Thymus (tissue), 11 donors: ENCODE measurements at regions not wholly inside any gene's neighbourhood (a gene's known extent, or its start where the extent isn't known, plus 50 kb on each side); places are given as distances from the start of the nearest gene placed in this dataset.
A peak's percentile ranks its signal among the peaks of the same experiment; 100 is the strongest.

Experiments
- DNase-seq, 9 donors: peaks; one replicate each; pipeline ENCODE4 v3.0.0-alpha.2; 2013; ENCODE audit warnings: low spot score in 9 of 9, low read depth in 6 of 9, missing footprints in 1 of 9
- H3K27ac ChIP-seq, 2 donors: one replicate each; pipeline ENCODE4 v1.5.1; 2013; ENCODE audit warnings: control low read depth in 1 of 2, low read depth in 1 of 2, low read length in 1 of 2, mild to moderate bottlenecking in 1 of 2, moderate library complexity in 1 of 2
- H3K27me3 ChIP-seq, 2 donors: one replicate each; pipeline ENCODE4 v1.5.1; 2013; ENCODE audit warnings: low read length in 1 of 2; ENCODE audit not compliant: control insufficient read depth in 2 of 2, insufficient read depth in 1 of 2
- H3K36me3 ChIP-seq, 2 donors: one replicate each; pipeline ENCODE4 v1.5.1; 2013; ENCODE audit warnings: low read length in 1 of 2, mild to moderate bottlenecking in 1 of 2, moderate library complexity in 1 of 2; ENCODE audit not compliant: control insufficient read depth in 2 of 2, insufficient read depth in 2 of 2
- H3K4me1 ChIP-seq, 2 donors: one replicate each; pipeline ENCODE4 v1.5.1; 2013; ENCODE audit warnings: low read length in 2 of 2; ENCODE audit not compliant: control insufficient read depth in 2 of 2, insufficient read depth in 2 of 2
- H3K4me3 ChIP-seq, 2 donors: one replicate each; pipeline ENCODE4 v1.5.1; 2013; ENCODE audit warnings: low read length in 2 of 2, control low read depth in 1 of 2, mild to moderate bottlenecking in 1 of 2
- H3K9me3 ChIP-seq, 2 donors: one replicate each; pipeline ENCODE4 v1.5.1; 2013; ENCODE audit warnings: low read length in 1 of 2, mild to moderate bottlenecking in 1 of 2; ENCODE audit not compliant: control insufficient read depth in 2 of 2, insufficient read depth in 1 of 2
- WGBS: extraction: QIAGEN DNeasy Blood & Tissue Kit; methylation state at CpG from one replicate; pipeline ENCODE4 v1.1.7; 2013; 5-methylcytosine and 5-hydroxymethylcytosine counted together
- donor health status: healthy.

DNA sequence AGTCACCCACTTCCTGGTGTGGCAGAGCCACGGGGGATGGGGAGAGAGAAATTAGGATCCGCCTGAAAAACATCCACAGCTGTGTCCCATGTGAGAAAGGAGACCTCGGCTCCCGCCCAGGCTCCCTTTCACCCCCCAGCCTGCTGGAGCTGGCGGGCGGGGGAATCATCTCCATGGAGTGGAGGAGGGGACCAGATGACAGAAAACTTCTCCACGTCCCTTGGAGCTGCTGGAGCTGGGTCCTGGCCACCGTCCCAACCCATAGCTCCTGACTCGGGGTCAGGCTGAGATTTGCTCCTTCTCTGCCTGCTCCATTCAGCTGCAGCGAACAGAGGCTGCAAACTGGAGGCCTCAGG is 113.8 kb downstream of the CEBPB start:
- peak overlapping the region; percentile 0 to 32 for H3K27ac ChIP-seq
- no peak overlapping the region for H3K4me3 ChIP-seq
- peaks cover 0 to 20% of the 10 kb centered on the region in 2 donors for H3K4me1 ChIP-seq
- H3K9me3 ChIP-seq, result no peaks in the 10 kb centered on the region
- no peaks in the 10 kb centered on the region for H3K27me3 ChIP-seq
- H3K36me3 ChIP-seq, result no peaks in the 10 kb centered on the region
- no peak for DNase-seq
- 95% methylated on average over 10 of the region's 10 CpGs for WGBS

DNA sequence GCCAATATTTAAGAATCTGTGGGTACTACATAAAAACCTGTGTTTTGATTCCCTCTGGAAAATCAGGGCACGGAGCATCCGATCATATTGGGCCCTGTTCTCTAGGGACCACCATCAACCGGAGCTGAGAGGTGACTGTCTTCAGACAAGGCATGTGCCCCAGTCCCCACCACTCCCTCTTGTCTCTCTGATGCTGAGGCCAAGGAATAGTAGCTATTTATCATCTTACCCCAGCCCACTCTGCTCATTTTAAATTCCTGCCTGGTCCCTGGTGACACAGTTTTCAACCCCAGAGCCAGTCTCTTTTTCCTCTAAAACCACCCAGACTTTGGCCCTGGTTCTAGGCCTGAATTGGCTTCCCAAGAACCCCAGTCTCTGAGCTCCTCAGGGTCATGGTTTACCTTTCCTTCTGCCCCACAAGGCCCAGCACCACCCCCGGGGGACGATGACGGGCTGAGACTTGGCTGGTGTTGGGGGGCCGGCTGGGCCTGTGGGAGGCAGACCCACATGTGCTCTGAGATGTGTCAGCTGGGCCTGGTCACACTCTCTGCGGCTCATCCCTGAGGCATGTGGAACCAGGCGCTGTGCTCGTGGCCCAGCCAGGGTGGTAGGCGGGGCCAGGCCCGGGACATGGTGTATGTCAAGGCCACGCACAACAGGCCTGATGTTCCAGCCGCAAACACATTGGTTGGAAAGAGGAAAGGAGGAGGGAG is 114.4 kb downstream of the CEBPB start:
- H3K4me1 ChIP-seq, result peaks cover 0 to 20% of the 10 kb centered on the region in 2 donors
- no peaks in the 10 kb centered on the region for H3K9me3 ChIP-seq
- 94% methylated on average over 14 of the region's 14 CpGs for WGBS
- peak overlapping the region; percentile 0 to 37 for H3K27ac ChIP-seq
- no peaks in the 10 kb centered on the region for H3K27me3 ChIP-seq
- DNase-seq, result no peak
- H3K36me3 ChIP-seq, result no peaks in the 10 kb centered on the region
- no peak overlapping the region for H3K4me3 ChIP-seq

DNA sequence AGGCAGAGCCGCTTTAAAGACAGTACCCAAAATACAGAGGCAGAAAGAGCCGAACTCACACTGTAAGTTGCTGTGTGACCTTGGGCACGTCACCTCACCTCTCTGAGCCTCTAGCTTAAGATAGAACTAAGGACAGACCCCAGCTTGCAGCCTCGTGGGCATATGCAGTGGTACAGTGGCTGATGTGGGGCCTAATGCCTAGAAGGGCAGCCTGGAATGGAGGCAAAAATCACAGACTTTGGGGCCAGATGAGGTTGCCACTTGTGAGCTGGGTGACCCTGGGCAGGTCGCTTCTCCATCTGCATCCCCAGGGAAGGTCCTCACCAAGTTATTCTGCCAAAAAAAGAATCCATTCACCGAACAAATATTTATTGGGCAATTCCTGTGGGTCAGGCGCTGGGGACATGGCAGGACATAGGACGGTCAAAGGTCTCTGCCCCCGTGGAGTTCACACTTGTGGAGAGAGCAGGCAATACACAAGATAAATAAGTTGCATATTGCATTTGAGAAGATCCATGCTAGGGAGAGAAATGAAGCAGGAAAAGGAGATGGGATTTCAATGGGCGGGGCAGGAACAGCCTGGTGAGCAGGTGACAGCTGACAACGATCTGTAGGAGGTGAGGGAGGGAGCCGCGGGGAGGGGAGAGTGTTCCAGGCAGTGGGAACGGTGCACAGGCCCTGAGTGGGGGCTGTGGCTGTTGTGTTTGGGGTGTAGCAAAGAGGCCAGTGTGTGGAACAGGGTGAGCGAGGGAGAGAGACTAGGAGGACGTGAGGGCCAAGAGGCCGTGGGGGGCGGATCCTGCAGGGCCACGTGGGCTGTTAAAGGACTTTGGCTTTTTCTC is 115.2 kb downstream of the CEBPB start:
- 93% methylated on average over 19 of the region's 19 CpGs for WGBS
- H3K27me3 ChIP-seq, result no peaks in the 10 kb centered on the region
- H3K4me1 ChIP-seq, result peaks cover 0 to 20% of the 10 kb centered on the region in 2 donors
- no peaks in the 10 kb centered on the region for H3K9me3 ChIP-seq
- no peak for DNase-seq
- H3K4me3 ChIP-seq, result no peak overlapping the region
- H3K27ac ChIP-seq, result peak overlapping the region in 1 of 2 donors; percentile 20
- H3K36me3 ChIP-seq, result no peaks in the 10 kb centered on the region

DNA sequence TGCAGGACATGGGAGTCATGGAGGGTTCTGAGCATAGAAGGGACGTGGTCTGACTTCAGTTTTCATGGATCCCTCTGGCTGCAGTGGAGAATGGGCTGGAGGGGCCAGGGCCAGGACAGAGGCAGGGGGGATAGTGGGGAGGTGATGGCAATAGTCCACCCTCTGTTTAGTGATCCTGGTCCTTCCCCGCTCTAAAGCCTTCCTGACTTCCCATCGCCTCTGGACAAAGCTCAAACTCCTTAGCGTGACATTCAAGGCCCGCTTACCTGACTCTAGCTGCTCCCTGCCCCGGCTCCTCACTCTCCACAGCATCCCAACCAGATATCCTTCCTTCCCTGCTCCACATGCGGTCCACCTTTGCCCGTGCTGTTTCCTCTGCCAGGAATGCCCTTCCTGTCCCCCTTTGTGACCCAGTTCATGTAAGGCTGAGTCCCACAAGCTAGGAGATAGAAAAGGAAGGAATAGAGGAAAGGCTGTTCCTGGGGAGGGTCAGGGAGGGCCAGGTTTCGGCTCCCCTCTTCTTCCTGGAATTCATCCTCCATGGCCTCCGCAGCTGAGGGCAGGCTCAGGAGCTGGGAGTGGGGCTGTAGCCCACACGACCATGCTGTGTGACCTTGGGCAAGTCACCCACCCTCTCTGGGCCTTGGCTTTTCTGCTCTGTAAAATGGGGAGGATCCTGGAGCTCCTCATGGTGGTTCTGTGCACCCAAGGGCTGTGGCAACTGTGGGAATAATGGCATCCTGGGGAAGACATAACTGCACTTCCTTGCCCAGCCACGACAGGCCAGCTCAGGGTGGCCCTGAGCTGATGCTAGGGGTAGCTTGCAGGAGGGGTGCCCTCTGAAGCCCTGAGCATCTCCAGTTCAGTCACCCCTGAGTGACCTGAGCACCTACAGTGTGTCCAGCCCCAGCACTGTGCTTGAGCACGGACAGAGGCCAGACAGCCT is 116.1 kb downstream of the CEBPB start:
- WGBS, result 96% methylated on average over 13 of the region's 13 CpGs
- Histone ChIP-seq H3K36me3 (no peaks in the 10 kb centered on the region), H3K9me3 (no peaks in the 10 kb centered on the region), H3K4me1 (peaks cover 0 to 20% of the 10 kb centered on the region in 2 donors), H3K4me3 (no peak overlapping the region), H3K27ac (no peak overlapping the region), H3K27me3 (no peaks in the 10 kb centered on the region)
- no peak for DNase-seq

DNA sequence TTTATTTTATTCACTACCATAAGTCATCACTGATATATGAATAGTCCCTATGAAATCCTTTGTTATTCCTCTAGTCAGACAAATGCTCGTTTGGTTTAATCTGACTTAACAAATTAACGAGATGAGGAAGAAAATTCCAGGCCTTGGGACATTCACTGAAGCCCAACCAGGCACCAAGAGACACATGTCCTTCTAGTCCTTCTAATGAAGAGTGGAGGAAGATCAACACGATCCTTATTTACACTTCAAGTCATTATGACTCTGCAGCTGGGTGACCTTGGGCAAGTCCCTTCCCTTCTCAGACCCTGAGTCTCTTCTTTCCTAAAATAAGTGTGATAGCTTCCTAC is 117.5 kb downstream of the CEBPB start:
- peaks cover 0 to 15% of the 10 kb centered on the region in 2 donors for H3K4me1 ChIP-seq
- peak overlapping the region in 1 of 2 donors; percentile 67 for H3K27ac ChIP-seq
- no peak for DNase-seq
- H3K27me3 ChIP-seq, result no peaks in the 10 kb centered on the region
- 91% methylated on average over 3 of the region's 3 CpGs for WGBS
- no peaks in the 10 kb centered on the region for H3K9me3 ChIP-seq
- H3K36me3 ChIP-seq, result no peaks in the 10 kb centered on the region
- no peak overlapping the region for H3K4me3 ChIP-seq

DNA sequence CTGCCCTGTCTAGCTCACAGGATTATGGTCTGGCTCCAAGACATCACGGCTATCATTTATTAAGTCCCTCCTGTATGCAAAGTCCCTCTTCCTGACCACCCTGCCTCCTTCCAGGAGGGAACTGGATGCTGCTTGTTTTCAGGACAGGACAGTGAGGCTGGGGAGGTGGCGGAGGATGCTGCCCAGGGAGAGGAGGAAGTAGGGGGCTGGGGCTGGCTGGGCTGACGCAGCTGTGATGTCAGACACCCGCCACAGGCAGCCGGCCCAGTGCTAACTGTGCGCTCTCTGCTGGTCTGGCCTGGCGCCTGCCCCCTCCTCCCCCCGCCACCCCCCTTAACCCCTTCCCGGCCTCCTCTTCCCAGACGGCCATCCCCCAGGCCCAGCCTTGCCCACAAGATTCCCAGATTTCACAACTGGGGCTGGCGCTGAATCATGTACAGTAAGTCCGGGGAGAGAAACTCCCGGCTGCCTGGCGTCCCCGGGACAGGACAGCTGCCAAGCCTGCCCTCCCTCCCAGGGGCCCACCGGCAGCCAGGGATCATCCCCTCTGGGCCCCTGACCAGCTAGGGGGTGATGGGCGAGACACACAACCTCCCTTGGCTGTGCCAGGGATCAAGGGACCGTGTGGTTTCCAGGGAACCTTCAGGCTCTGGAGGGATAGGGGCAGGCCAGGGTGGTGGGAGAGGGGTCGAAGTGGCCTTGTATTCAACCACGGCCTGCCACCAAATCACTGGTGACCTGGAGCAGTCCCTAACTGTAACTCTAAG is 118.1 kb downstream of the CEBPB start:
- 81% methylated on average over 20 of the region's 20 CpGs for WGBS
- Histone ChIP-seq H3K27ac (peak overlapping the region; percentile 15 to 72), H3K4me3 (no peak overlapping the region)

DNA sequence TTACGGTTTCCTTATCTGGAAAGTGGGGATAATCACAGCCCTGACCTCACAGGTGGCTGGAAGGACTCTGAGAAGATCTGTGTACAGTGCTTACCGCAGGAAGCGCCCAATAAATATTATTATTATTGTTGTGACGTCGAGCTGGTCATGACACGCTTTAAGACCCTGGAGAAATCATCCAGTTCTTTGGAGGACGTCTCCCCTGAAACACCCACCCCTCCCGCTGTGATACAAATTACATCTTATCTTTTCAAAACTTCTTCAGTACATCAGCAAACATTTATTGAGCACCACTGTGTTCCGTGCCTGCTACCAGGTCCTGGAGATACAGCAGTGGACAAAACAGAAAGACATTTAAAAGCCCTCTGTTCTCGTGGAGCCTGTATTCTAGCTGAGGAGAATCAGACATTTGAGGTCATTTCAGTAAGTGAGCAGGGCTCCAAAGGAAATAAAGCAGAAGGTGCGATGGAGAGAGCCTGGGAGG is 118.7 kb downstream of the CEBPB start:
- Histone ChIP-seq H3K4me3 (no peak overlapping the region), H3K36me3 (no peaks in the 10 kb centered on the region), H3K27ac (peak overlapping the region in 1 of 2 donors; percentile 72), H3K4me1 (peaks cover 0 to 13% of the 10 kb centered on the region in 2 donors), H3K9me3 (no peaks in the 10 kb centered on the region), H3K27me3 (no peaks in the 10 kb centered on the region)
- DNase-seq, result no peak
- 91% methylated on average over 11 of the region's 11 CpGs for WGBS

More for the DNA sequence above, 118.1 kb downstream of the CEBPB start:
- Histone ChIP-seq H3K36me3 (no peaks in the 10 kb centered on the region), H3K4me1 (peaks cover 0 to 15% of the 10 kb centered on the region in 2 donors), H3K27me3 (no peaks in the 10 kb centered on the region), H3K9me3 (no peaks in the 10 kb centered on the region)
- no peak for DNase-seq
